HEK293 (cell line): ENCODE measurements at regions not wholly inside any gene's neighbourhood (a gene's known extent, or its start where the extent isn't known, plus 50 kb on each side); places are given as distances from the start of the nearest gene placed in this dataset.

Source experiments
- CTCF ChIA-PET: fragments of 350-600 bp; formaldehyde crosslinking; extraction: SDS; loops from one replicate; lab custom pipeline; 2021; ENCODE audit warnings: antibody characterized with exemption; lab: Yijun Ruan, JAX
- POLR2A ChIA-PET: fragments of 300-600 bp; formaldehyde crosslinking; extraction: SDS; loops from one replicate; lab custom pipeline; 2020; ENCODE audit warnings: antibody characterized with exemption, inconsistent platforms; lab: Yijun Ruan, JAX
- H3K27ac ChIP-seq: fragments of 200-500 bp; sonication (Bioruptor generic); 2 replicates; pipeline ENCODE4 v1.5.1; 2014; ENCODE audit warnings: low read depth, low read length, control low read depth, inconsistent platforms; ENCODE audit errors: extremely low read depth
- H3K36me3 ChIP-seq, 2 experiments: fragments of 200-500 bp in 1 of 2; sonication (Bioruptor generic) in 1 of 2; 1 replicate in 1 of 2; 2 replicates in 1 of 2; pipeline ENCODE4 v1.5.1; 2014 to 2017; ENCODE audit warnings: inconsistent platforms in 2 of 2, low read length in 2 of 2; ENCODE audit not compliant: control insufficient read depth in 2 of 2, insufficient read depth in 1 of 2
- H3K4me1 ChIP-seq: fragments of 200-500 bp; sonication (Bioruptor generic); 2 replicates; pipeline ENCODE4 v1.5.1; 2014; ENCODE audit warnings: mild to moderate bottlenecking, low read length, inconsistent platforms; ENCODE audit not compliant: control insufficient read depth, insufficient read depth
- H3K4me3 ChIP-seq: 2 replicates; pipeline ENCODE4 v1.5.1; 2011; ENCODE audit warnings: low read depth, mild to moderate bottlenecking, control low read depth, low read length, moderate library complexity
- H3K9me3 ChIP-seq: fragments of 200-500 bp; sonication (Bioruptor generic); 2 replicates; pipeline ENCODE4 v1.5.1; 2014; ENCODE audit warnings: low read depth, low read length, inconsistent platforms; ENCODE audit not compliant: control insufficient read depth, insufficient read depth
- ATF2 ChIP-seq: fragments of 450-650 bp; formaldehyde crosslinking; IDR thresholded peaks from 2 replicates; pipeline ENCODE4 v1.5.1; 2016; ENCODE audit warnings: missing biosample characterization, missing genetic modification characterization, low read depth
- BCL6B ChIP-seq: fragments of 450-650 bp; formaldehyde crosslinking; IDR thresholded peaks from 2 replicates; pipeline ENCODE4 v1.5.1; 2017; ENCODE audit warnings: missing biosample characterization, missing genetic modification characterization
- EGR2 ChIP-seq: fragments of 450-650 bp; formaldehyde crosslinking; IDR thresholded peaks from 2 replicates; pipeline ENCODE4 v1.5.1; 2016; ENCODE audit warnings: low read depth, missing biosample characterization, missing genetic modification characterization
- FEZF1 ChIP-seq: fragments of 450-650 bp; formaldehyde crosslinking; IDR thresholded peaks from 2 replicates; pipeline ENCODE4 v1.5.1; 2016; ENCODE audit warnings: missing biosample characterization, missing genetic modification characterization
- GLI2 ChIP-seq: fragments of 450-650 bp; formaldehyde crosslinking; IDR thresholded peaks from 2 replicates; pipeline ENCODE4; 2017; ENCODE audit warnings: missing biosample characterization, missing genetic modification characterization, low read depth, borderline replicate concordance
- HOXC10 ChIP-seq: sonication (generic); formaldehyde crosslinking; IDR thresholded peaks from 2 replicates; pipeline ENCODE4 v1.8.1; 2023; ENCODE audit warnings: mild to moderate bottlenecking, missing genetic modification reagents
- PATZ1 ChIP-seq: fragments of 450-650 bp; formaldehyde crosslinking; IDR thresholded peaks from 2 replicates; pipeline ENCODE4 v1.5.1; 2016; ENCODE audit warnings: missing biosample characterization, missing genetic modification characterization
- SCRT1 ChIP-seq: fragments of 450-650 bp; formaldehyde crosslinking; IDR thresholded peaks from 2 replicates; pipeline ENCODE4 v1.5.1; 2016; ENCODE audit warnings: missing biosample characterization, missing genetic modification characterization, borderline replicate concordance
- ZBTB10 ChIP-seq: fragments of 450-650 bp; formaldehyde crosslinking; IDR thresholded peaks from 2 replicates; pipeline ENCODE4 v1.5.1; 2016; ENCODE audit warnings: missing biosample characterization, missing genetic modification characterization
- ZBTB6 ChIP-seq: fragments of 450-650 bp; formaldehyde crosslinking; IDR thresholded peaks from 2 replicates; pipeline ENCODE4 v1.5.1; 2017; ENCODE audit warnings: missing biosample characterization, missing genetic modification characterization
- ZNF146 ChIP-seq: fragments of 450-650 bp; formaldehyde crosslinking; IDR thresholded peaks from 2 replicates; pipeline ENCODE4 v1.5.1; 2016; ENCODE audit warnings: missing biosample characterization, missing genetic modification characterization
- ZNF157 ChIP-seq: fragments of 450-650 bp; formaldehyde crosslinking; IDR thresholded peaks from 2 replicates; pipeline ENCODE4 v1.5.1; 2016; ENCODE audit warnings: missing biosample characterization, missing genetic modification characterization
- ZNF16 ChIP-seq: fragments of 450-650 bp; formaldehyde crosslinking; IDR thresholded peaks from 2 replicates; pipeline ENCODE4 v1.5.1; 2016; ENCODE audit warnings: low read depth, missing biosample characterization, missing genetic modification characterization
- ZNF169 ChIP-seq: fragments of 450-650 bp; formaldehyde crosslinking; IDR thresholded peaks from 2 replicates; pipeline ENCODE4 v1.5.1; 2016; ENCODE audit warnings: missing biosample characterization, missing genetic modification characterization
- ZNF211 ChIP-seq: fragments of 450-650 bp; formaldehyde crosslinking; IDR thresholded peaks from 2 replicates; pipeline ENCODE4 v1.5.1; 2016; ENCODE audit warnings: low read depth, missing biosample characterization, missing genetic modification characterization
- ZNF335 ChIP-seq: fragments of 450-650 bp; formaldehyde crosslinking; conservative IDR thresholded peaks from 2 replicates; pipeline ENCODE4 v1.5.1; 2016; ENCODE audit warnings: missing biosample characterization, missing genetic modification characterization
- ZNF510 ChIP-seq: fragments of 450-650 bp; formaldehyde crosslinking; IDR thresholded peaks from 2 replicates; pipeline ENCODE4 v1.5.1; 2018; ENCODE audit warnings: mild to moderate bottlenecking, missing genetic modification characterization, missing biosample characterization; ENCODE audit not compliant: insufficient replicate concordance
- ZNF658 ChIP-seq: fragments of 450-650 bp; formaldehyde crosslinking; IDR thresholded peaks from 2 replicates; pipeline ENCODE4; 2016; ENCODE audit warnings: missing biosample characterization, missing genetic modification characterization
- ZNF76 ChIP-seq: fragments of 450-650 bp; formaldehyde crosslinking; IDR thresholded peaks from 2 replicates; pipeline ENCODE4; 2016; ENCODE audit warnings: low read depth, missing biosample characterization, missing genetic modification characterization, borderline replicate concordance

- TF ChIP-seq PATZ1 (tag by site-specific recombination) = no peak
Measured at GRCh38 chr7:33788531-33788930, 116.8 kb upstream of the BMPER start (continued).

GRCh38 chr7:33789871-33790630 is 115.3 kb upstream of the BMPER start:
- ChIA-PET POLR2A (no interaction called here), CTCF (interaction anchor here (0.7 kb wide), 1 partner anchor 546 kb away, joined by 3 read pairs; no protein-coding TSS in a partner anchor)
- H3K4me1 ChIP-seq = peaks cover 4% of the 10 kb centered on the region
- no peak overlapping the region for H3K27ac ChIP-seq
- no peaks in the 10 kb centered on the region for H3K36me3 ChIP-seq
- H3K9me3 ChIP-seq = no peaks in the 10 kb centered on the region
- H3K4me3 ChIP-seq = no peak overlapping the region
- TF ChIP-seq FEZF1 (tag by site-specific recombination) (no peak), ZNF146 (tag by site-specific recombination) (no peak)
- TF ChIP-seq, all 188 proteins: peak for 0

- Histone ChIP-seq H3K36me3 (no peaks in the 10 kb centered on the region), H3K9me3 (no peaks in the 10 kb centered on the region), H3K27ac (no peak overlapping the region), H3K4me3 (no peak overlapping the region), H3K4me1 (peaks cover 4% of the 10 kb centered on the region)
- POLR2A ChIA-PET = no interaction called here
- CTCF ChIA-PET = no interaction called here
- TF ChIP-seq ZBTB6 (tag by site-specific recombination) (no peak), ZNF157 (tag by site-specific recombination) (no peak), HOXC10 (CRISPR knock-in tag) (no peak), ZNF211 (no peak), ZNF510 (tag by site-specific recombination) (no peak)
Measured at GRCh38 chr7:33790746-33791145, 114.6 kb upstream of the BMPER start.

GRCh38 chr7:33792041-33792440 is 113.3 kb upstream of the BMPER start:
- POLR2A ChIA-PET = no interaction called here
- H3K36me3 ChIP-seq = no peaks in the 10 kb centered on the region
- CTCF ChIA-PET = no interaction called here
- TF ChIP-seq SCRT1 (no peak), ATF2 (no peak), ZNF335 (tag by site-specific recombination) (no peak), ZNF16 (tag by site-specific recombination) (no peak), ZNF169 (tag by site-specific recombination) (no peak), EGR2 (tag by site-specific recombination) (no peak), ZBTB10 (tag by site-specific recombination) (no peak), ZNF658 (tag by site-specific recombination) (no peak), GLI2 (tag by site-specific recombination) (no peak), BCL6B (tag by site-specific recombination) (no peak), ZNF76 (tag by site-specific recombination) (no peak)
- H3K27ac ChIP-seq = no peak overlapping the region
- no peaks in the 10 kb centered on the region for H3K9me3 ChIP-seq
- H3K4me3 ChIP-seq = no peak overlapping the region
- peaks cover 4% of the 10 kb centered on the region for H3K4me1 ChIP-seq
